HEK293T (cell line): ENCODE measurements at regions not wholly inside any gene's neighbourhood (a gene's known extent, or its start where the extent isn't known, plus 50 kb on each side); places are given as distances from the start of the nearest gene placed in this dataset.

Experiments
- ARNT ChIP-seq: fragments of 450-650 bp; IDR thresholded peaks from 2 replicates; pipeline ENCODE4 v1.6.1; 2017; ENCODE audit warnings: mild to moderate bottlenecking
- BHLHE40 ChIP-seq: fragments of 450-650 bp; IDR thresholded peaks from 2 replicates; pipeline ENCODE4 v1.6.1; 2016; ENCODE audit warnings: mild to moderate bottlenecking, moderate library complexity, borderline replicate concordance
- FOXA1 ChIP-seq: fragments of 450-650 bp; IDR thresholded peaks from 2 replicates; pipeline ENCODE4 v1.6.1; 2016; ENCODE audit warnings: mild to moderate bottlenecking
- FOXK2 ChIP-seq: fragments of 450-650 bp; IDR thresholded peaks from 2 replicates; pipeline ENCODE4 v1.6.1; 2016; ENCODE audit warnings: mild to moderate bottlenecking
- HDGF ChIP-seq: fragments of 450-650 bp; IDR thresholded peaks from 2 replicates; pipeline ENCODE4 v1.6.1; 2017; ENCODE audit warnings: antibody characterized with exemption, borderline replicate concordance
- L3MBTL2 ChIP-seq: fragments of 450-650 bp; conservative IDR thresholded peaks from 2 replicates; pipeline ENCODE4 v1.6.1; 2016; ENCODE audit warnings: mild to moderate bottlenecking
- NFRKB ChIP-seq: fragments of 450-650 bp; IDR thresholded peaks from 2 replicates; pipeline ENCODE4 v1.6.1; 2016; ENCODE audit warnings: mild to moderate bottlenecking, moderate library complexity
- SP1 ChIP-seq: fragments of 450-650 bp; IDR thresholded peaks from 2 replicates; pipeline ENCODE4 v1.6.1; 2017
- SUZ12 ChIP-seq: fragments of 450-650 bp; IDR thresholded peaks from 2 replicates; pipeline ENCODE4 v1.6.1; 2016; ENCODE audit warnings: mild to moderate bottlenecking
- TARDBP ChIP-seq: fragments of 450-650 bp; IDR thresholded peaks from 2 replicates; pipeline ENCODE4 v1.6.1; 2016
- ZNF384 ChIP-seq: fragments of 450-650 bp; IDR thresholded peaks from 2 replicates; pipeline ENCODE4 v1.6.1; 2016
- TF ChIP-seq, protein P1 (sequence below): fragments of 450-650 bp; IDR thresholded peaks from 2 replicates; pipeline ENCODE4 v1.6.1; 2016

DNA sequence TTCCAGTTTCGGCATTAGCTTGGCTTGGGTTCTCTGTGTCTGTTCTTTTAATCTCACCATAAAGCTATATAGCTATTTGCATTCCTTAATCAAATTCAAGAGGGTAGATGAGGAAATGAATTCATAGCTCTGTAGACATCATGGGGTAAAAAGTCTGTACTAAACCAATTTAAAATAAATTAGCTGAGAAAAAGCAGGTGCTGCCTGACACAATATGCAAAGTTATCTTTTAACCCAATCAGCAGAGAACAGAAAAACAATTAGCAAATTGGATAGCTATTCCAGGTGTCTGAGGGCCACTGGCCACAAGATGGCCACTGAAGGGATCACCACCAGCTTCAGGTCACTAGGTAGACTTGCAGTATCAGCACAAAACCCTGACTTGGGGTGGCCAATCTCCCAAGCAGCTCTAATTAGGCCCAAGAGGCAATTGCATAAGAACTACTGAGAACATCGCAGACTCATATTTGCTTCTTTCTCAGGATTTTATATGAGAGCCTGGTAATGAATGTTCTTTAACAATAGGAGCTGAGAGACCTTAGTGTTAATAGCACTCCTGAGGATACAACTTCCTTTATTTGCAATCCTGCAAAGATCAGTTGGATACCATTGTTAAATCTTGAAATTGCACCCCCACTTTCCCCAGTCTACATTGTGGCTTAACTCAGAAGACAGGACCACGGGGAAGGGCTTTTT, 494.3 kb downstream of the PDCD6IP start:
- TF ChIP-seq ARNT (no peak), TARDBP (no peak), SUZ12 (no peak), FOXA1 (no peak), BHLHE40 (no peak), HDGF (no peak), SP1 (no peak), FOXK2 (no peak), L3MBTL2 (no peak), ZNF384 (no peak), NFRKB (no peak)
- TF ChIP-seq, protein P1, sequence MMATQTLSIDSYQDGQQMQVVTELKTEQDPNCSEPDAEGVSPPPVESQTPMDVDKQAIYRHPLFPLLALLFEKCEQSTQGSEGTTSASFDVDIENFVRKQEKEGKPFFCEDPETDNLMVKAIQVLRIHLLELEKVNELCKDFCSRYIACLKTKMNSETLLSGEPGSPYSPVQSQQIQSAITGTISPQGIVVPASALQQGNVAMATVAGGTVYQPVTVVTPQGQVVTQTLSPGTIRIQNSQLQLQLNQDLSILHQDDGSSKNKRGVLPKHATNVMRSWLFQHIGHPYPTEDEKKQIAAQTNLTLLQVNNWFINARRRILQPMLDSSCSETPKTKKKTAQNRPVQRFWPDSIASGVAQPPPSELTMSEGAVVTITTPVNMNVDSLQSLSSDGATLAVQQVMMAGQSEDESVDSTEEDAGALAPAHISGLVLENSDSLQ, result no peak
